GM18505 (cell line): ENCODE measurements at regions not wholly inside any gene's neighbourhood (a gene's known extent, or its start where the extent isn't known, plus 50 kb on each side); places are given as distances from the start of the nearest gene placed in this dataset.

Experiments
- ATAC-seq: cut with Tn5 transposase; IDR thresholded peaks from one replicate; pipeline ENCODE4 v1.9.1; 2021; ENCODE audit not compliant: unreplicated experiment
- POLR2A ChIP-seq: IDR thresholded peaks from 4 replicates; pipeline ENCODE4 v1.6.1; 2011; ENCODE audit warnings: borderline replicate concordance; ENCODE audit not compliant: insufficient read depth, insufficient read length; ENCODE audit errors: extremely low read depth

GRCh38 chr9:126158588-126159429 lies 167.8 kb upstream of the MVB12B start:
- no peak for ATAC-seq
- no peak for TF ChIP-seq POLR2A

GRCh38 chr9:126159430-126160060 lies 167.1 kb upstream of the MVB12B start:
- no peak for TF ChIP-seq POLR2A
- ATAC-seq: no peak

GRCh38 chr9:126160067-126160853 lies 166.4 kb upstream of the MVB12B start:
- no peak for ATAC-seq
- no peak for TF ChIP-seq POLR2A

GRCh38 chr9:126160854-126161329 lies 165.7 kb upstream of the MVB12B start:
- no peak for ATAC-seq
- TF ChIP-seq POLR2A: no peak

- no peak for ATAC-seq
- TF ChIP-seq POLR2A: no peak
Observed at GRCh38 chr9:126162611-126163381, 163.8 kb upstream of the MVB12B start.

- no peak for TF ChIP-seq POLR2A
- ATAC-seq: no peak
Observed at GRCh38 chr9:126164796-126165525, 161.7 kb upstream of the MVB12B start.

GRCh38 chr9:126165755-126166154 lies 160.9 kb upstream of the MVB12B start:
- TF ChIP-seq POLR2A: no peak
- ATAC-seq: no peak

GRCh38 chr9:126166291-126166690 lies 160.3 kb upstream of the MVB12B start:
- no peak for ATAC-seq
- no peak for TF ChIP-seq POLR2A

- TF ChIP-seq POLR2A: no peak
Observed at GRCh38 chr9:126166866-126167265, 159.8 kb upstream of the MVB12B start.

GRCh38 chr9:126169736-126170135 lies 156.9 kb upstream of the MVB12B start:
- ATAC-seq: no peak
- TF ChIP-seq POLR2A: no peak

More at GRCh38 chr9:126166866-126167265, 159.8 kb upstream of the MVB12B start:
- no peak for ATAC-seq

- no peak for TF ChIP-seq POLR2A
- no peak for ATAC-seq
Observed at GRCh38 chr9:126170286-126170823, 156.3 kb upstream of the MVB12B start.

GRCh38 chr9:126171641-126172040 lies 155.0 kb upstream of the MVB12B start:
- TF ChIP-seq POLR2A: no peak
- ATAC-seq: no peak
